Left cardiac atrium (tissue), 4 donors: ENCODE measurements at regions not wholly inside any gene's neighbourhood (a gene's known extent, or its start where the extent isn't known, plus 50 kb on each side); places are given as distances from the start of the nearest gene placed in this dataset.
"Not testable (repeated sequence)": the region's sequence is repeated elsewhere in the genome, so short reads cannot be mapped to it uniquely, and the experiment has no call there.

ENCODE experiments used
- ATAC-seq, 2 donors: fragments of 200-7000 bp; cut with Tn5 transposase; one replicate each; pipeline ENCODE4 v1.9.1; 2020; ENCODE audit warnings: mild to moderate bottlenecking in 2 of 2, moderate library complexity in 2 of 2
- DNase-seq: peaks from one replicate; pipeline ENCODE4 v3.0.0-alpha.2; 2020
- intact Hi-C, 2 donors: fragments of 100-400 bp; cut with DNase I; formaldehyde crosslinking; loops; one replicate each; pipeline versions ENCODE4 v1.14.1 to v1.15.1; 2022 to 2023
- donor health status: DM: no; HTN: yes; CAD: no.
- donor health status: DM: no; HTN: yes; CAD: no; lungs with severe emphysema.
- donor health status: DM: yes; HTN: yes; CAD: no.
- donor health status: Dilated cardiomyopathy.

DNA sequence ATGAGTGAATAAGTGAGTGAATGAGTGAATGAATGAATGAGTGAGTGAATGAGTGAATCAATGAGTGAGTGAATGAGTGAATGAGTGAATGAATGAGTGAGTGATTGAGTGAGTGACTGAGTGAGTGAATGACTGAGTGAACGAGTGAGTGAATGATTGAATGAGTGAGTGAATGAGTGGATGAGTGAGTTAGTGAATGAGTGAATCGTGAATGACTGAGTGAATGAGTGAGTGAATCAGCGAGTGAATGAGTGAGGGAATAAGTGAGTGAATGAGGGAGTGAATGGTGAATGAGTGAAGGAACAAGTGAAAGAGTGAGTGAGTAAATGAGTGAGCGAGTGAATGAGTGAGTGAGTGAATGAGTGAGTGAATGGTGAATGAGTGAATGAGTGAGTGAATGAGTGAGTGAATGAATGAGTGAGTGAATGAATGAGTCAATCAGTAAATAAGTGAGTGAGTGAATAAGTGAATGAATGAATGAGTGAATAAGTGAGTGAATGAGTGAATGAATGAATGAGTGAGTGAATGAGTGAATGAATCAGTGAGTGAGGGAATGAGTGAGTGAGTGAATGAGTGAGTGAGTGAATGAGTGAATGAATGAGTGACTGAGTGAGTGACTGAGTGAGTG, 135.7 kb upstream of the ZNF469 start:
- DNase-seq, intact Hi-C loops, ATAC-seq: not testable (repeated sequence)

DNA sequence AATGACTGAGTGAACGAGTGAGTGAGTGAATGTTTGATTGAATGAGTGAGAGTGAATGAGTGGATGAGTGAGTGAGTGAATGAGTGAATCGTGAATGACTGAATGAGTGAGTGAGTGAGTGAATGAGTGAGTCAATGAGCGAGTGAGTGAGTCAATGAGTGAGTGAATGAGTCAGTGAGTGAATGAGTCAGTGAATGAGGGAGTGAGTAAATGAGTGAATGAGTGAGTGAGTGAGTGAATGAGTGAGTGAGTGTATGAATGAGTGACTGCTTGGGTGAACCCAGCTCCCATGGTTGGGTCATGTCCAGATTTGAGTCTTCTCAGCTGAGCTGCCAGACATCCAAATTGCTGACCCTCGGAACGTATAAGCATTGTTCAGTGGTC, 135.2 kb upstream of the ZNF469 start:
- intact Hi-C loops, ATAC-seq, DNase-seq: not testable (repeated sequence)

DNA sequence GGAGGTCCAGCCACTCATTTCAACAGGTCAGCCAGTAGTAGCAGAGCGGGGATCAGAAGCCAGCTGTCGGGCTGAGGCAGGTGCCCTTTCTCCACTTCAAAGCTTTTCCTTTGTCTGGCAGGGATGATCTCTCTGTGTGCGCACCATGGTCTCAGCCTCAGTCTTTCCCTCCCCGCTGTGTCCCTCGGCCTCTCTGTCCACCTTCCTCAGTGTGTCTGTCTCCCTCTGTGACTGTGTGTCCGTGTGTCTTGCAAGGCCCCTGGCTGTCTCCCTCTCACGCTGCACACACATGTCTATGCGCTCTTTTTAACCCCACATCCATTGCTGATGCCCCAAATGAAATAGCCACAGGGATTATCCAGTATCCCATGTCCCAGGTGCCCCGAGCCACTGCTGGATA, 134.0 kb upstream of the ZNF469 start:
- DNase-seq, intact Hi-C loops, ATAC-seq: not testable (repeated sequence)

DNA sequence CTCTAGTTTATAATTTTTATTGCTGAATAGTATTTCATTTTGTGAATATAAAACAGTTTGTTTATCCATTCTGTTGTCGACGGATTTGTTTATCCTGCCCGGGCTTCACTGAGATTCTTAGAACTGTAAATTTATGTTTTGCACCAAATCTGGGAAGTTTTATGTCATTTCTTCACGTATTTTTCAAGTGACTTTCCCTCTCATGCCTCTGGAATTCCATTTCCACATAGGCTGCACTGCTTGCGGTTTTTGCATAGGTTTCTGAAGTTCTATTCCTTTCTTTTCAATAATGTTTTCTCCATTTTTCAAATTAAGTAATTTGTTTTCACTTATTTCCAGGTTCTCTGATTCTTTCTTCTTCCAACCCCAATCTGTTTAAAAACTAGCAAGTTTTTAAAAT, 132.4 kb upstream of the ZNF469 start:
- ATAC-seq, intact Hi-C loops, DNase-seq: not testable (repeated sequence)

DNA sequence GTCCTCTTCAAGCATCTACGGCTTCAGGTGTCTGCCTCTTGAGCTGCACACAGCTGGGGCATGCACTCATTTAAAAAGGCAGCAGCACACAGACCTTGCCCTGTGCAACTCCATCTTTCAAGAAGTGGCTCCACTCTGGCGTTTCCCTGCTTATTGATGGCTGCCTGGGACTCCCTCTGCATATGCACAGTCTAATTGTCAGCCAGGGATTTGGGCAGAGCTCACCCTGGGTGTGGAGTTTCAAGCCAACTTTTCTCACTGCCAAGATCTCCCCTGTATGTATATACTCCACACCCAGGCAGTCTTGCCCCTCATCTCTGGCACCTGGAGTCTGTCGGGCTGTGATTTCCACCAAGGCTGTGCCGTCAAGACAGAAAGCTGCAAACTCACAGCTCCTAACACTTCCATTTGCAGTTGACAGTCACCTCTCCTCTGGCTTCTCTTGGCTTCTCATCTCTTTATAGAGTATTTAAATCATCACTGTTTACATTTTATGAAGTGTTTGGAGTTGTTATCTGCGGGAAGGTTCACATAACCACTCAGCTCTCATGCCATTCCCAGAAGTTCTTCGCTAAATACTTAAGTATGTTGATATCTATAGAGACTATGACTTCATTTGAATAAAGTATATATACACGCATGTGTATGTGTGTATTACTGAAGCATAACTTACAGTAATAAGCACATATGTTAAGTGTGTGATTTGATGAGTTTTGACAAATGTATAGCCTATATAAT, 130.5 kb upstream of the ZNF469 start:
- intact Hi-C loops, ATAC-seq, DNase-seq: not testable (repeated sequence)

DNA sequence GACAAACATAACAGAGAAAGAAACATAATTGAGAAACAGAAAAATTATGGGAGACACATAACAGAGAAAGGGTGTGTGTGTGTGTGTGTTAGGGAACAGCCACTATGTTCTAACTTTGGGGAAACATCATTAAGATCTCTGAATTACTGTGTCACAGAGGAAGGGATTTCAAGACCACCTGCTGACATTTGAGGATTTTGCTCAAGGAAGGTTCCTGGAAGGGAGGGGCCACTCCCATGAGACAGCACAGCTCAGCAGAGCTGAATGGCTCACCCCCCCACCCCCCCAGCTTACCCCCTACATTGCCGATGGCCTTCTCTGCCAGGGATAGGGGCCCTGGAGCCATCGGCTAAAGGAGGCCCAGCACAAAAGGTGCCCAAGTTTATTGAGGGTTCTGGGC, 124.6 kb upstream of the ZNF469 start:
- intact Hi-C loops, ATAC-seq: not testable (repeated sequence)

DNA sequence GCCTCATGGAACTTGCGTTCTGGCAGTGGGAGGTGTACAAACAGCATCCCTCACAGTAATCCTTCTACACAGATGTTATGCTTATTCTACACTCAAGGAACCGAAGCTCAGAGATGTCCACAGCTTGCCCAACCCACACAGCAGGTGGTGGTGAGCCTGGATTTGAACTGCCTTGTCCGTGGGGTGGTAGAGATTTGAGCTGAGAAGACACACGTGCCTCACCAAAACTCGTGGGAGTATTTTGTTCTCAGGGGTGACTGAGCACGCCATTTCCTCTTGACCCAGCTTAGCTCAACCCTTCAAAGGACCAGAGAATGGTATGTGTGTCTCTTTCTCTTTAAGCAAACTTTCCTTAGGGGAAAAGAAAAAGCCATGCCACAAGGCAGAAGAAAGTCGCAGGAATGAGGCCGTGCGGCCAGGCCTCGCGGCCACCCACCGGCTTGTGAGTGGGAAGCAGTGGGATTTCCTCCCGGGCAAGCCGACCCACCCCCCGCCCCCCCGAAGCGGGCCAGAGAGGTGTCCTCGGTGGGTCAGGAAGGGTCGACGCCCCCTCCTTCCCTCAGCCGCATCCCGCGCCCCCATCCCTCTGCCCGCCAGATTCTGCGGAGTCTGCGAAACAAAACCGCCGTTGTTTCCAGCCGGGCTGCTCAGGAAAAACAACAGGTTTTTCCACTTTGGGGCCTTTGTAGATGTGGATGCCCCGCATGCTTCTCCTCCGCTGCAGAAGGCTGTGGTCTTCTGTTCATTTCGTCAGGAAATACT, 123.8 kb upstream of the ZNF469 start:
- ATAC-seq, DNase-seq, intact Hi-C loops: not testable (repeated sequence)

More for the DNA sequence above, 124.6 kb upstream of the ZNF469 start:
- not testable (repeated sequence) for DNase-seq

DNA sequence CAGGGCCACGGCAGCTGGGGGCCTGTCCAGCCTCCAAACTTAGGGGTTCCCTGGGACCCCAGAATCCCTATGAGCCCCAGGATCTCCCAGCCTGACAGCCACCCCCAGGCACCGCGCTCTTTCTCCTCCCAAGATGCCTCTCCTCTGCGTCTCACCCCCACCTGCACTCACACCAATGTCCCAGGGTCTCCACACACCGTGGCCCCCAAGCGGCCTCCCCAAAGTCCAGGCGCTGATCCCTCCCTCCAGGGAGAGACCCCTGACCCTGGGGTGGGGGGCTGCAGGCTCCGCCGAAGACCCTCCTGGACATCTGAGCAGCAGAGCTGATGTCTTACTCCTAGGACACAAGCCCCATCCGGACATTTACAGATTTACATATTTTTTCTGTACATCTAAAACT, 123.2 kb upstream of the ZNF469 start:
- intact Hi-C loops, ATAC-seq, DNase-seq: not testable (repeated sequence)

DNA sequence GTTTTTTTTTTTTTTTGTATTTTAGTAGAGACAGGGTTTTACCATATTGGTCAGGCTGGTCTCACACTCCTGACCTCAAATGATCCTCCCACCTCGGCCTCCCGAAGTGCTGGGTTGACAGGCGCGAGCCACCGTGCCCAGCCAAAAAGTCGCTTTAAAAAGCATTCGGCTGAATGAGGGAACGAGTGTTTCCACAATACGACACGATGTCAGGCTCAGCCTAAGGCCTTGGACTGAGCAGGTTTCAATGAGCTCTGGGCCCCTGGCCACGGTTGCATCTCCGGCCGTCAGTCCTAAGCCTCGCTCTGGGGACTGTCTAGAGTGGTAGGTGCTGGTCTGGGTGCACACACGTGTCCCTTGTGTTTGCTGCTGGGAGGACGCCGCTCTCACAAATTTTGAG, 122.6 kb upstream of the ZNF469 start:
- intact Hi-C loops, DNase-seq, ATAC-seq: not testable (repeated sequence)

DNA sequence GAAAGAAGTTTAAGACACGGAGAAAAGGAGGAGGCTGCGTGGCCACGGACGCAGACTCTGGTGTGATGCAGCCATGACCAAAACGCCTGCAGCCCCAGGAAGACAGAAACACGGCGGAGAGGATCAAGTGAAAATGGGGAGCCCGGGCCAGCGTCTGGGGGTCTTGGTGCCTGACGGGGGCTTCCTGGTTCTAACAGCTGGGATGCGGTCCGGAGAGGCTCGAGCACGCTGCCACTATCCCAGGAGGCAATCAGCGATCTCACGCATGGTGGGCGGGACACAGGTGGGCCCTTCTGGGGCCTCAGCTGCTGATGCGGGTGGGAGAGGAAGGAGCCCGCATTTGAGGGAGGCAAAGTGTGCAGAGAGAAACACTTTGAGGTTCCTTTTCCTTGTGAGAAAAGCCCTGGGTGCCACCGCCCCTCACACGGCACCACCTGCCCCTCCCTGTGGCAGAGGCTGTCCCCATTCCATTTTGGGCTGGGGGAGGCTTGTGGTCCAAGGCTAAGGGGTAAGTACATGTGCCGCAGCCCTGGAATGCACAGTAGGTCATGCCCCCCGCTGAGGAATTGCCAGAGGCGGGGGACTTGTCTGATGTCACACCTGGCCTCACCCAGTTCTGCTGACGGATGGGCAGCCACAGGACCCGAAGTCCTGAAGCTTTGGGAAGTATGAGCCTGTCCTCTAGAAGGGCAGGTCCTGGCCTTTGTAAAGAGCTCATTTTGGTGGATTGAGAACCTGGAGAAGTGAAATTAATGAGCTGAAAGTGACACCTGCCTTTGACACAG, 121.7 kb upstream of the ZNF469 start:
- intact Hi-C loops, ATAC-seq, DNase-seq: not testable (repeated sequence)

DNA sequence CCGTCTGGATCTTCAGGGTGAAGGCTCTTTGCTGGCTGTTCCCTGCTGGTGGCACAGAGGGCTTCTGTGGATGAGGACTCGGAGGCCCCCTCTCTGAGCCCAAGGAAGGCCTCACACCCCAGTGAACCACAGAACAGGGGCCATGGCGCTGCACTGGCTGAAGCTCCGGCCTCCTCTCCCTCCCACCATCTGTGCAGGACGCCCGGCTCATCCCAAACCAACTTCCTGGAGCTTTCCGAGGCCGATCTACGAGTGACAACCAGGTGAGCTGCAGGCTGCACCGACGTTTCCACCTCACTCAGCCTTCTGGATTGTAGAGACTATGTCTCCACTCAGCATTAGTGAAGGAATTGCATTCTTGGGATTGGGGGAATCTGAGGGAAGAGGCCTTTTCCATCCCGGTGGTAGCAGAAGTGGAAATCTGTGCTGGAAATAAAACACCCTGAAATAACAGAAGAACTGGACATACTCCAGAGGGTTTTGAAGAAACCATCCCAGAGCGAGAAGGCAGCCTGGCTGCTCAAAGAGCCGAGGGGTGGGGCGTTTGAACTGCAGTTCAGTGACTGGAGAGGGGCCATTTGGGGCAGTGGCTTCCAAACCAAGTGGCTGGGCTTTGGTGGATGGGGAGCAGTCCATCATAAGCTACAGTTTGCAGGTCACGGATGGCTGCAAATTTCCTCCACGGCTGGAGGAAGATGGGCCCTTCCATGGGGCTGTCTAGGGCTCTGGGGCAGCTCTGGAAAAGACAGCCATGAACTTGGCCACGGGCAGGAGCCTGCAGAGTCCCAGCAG, 120.7 kb upstream of the ZNF469 start:
- intact Hi-C loops, ATAC-seq, DNase-seq: not testable (repeated sequence)

DNA sequence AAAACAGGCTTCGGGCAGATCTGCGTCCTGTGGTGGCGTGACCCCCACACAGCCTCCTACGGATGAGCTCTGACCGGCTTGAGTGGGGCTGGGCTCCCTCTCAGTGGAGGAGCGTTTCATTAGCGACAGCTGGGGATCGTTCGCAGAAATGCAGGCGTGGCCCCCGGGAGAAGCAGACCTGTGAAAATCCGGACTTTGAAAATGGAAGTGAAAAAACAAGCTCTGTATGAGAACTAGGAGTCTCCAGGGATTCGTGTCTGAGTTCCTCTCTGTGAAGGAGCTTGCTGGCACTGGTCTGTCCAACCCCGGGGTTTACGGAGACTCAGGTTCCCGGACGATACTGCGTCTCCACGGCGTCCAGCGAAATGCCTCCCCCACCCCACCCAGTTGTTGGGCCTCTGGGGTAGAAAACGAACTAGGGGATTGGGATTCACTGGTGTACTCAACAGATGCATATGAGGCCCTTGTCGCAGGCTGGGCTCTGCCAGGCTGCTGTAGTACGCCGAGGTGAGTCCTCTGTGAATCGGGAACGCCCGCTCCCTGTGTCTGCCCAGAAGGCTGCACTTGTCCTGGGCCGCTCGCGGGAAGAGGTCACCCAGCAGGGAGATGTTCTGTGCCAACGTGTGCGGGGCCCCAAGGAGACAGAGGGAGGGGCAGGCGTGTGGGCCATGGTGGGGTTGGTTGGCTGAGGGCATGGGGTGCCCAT, 119.7 kb upstream of the ZNF469 start:
- peak; percentile 8 to 18 for ATAC-seq

DNA sequence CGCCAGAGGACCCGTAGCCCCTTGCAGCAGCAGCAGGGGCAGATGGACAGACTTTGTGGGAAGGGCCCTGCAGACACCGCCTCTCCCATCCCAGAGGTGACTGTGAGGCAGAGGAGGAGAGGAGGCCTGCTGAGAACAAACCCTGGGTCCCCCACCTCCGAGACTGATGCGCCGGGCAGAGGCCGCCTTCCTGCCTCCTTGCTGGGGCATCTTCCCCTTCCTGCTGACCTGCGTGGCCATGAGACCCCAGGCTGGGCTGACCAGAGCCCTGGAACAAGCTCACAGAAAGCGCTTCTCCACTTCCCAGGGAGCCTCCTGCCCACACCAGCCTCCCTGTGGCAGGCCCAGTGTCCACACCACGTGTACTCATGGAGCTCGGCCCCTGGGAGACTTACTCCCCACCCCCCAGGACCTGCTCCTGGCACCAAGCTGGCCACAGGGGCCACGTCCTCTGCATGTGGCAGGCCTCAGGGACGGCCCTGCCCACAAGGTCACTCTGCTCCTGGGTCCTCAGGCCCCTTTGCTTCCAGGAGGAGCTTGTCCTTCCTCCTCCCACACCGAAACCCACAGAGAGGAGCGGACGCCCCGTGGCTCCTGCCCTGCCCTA, 119.0 kb upstream of the ZNF469 start:
- DNase-seq, intact Hi-C loops, ATAC-seq: not testable (repeated sequence)

More for the DNA sequence above, 119.7 kb upstream of the ZNF469 start:
- DNase-seq, intact Hi-C loops: not testable (repeated sequence)

DNA sequence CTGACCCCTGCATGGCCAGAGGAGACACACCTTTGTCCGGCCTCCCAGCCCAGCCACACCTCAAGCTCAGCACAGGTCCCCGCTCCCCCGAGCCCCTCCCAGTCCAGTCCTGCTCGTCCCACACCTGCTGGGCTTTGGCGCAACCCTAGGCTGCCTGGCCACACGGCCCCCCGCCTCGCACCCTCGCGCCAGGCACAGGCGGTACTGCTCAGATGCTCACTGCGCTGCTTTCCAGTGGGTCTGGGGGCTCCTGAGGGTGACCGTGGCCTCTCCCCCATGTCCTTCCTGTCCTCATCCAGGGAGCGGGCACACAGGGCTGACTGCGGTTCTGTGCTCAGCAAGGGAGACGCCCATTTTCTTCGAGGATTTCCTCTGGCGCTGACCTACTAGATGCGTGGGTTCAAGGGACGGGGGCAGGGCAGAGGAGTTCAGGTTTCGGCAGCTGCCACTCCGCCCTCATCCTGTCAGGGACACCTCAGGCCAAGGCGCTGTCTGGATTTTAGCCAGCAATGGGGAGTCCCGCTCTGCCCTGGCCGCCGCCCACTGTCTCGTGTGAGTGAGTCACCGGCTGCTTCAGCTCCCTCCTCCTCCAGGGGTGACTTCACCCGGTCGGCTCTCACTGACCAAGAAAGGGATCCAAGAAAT, 118.0 kb upstream of the ZNF469 start:
- peak; percentile 98 for DNase-seq
- intact Hi-C loops: no loop called here
- ATAC-seq: peak; percentile 89 to 93

DNA sequence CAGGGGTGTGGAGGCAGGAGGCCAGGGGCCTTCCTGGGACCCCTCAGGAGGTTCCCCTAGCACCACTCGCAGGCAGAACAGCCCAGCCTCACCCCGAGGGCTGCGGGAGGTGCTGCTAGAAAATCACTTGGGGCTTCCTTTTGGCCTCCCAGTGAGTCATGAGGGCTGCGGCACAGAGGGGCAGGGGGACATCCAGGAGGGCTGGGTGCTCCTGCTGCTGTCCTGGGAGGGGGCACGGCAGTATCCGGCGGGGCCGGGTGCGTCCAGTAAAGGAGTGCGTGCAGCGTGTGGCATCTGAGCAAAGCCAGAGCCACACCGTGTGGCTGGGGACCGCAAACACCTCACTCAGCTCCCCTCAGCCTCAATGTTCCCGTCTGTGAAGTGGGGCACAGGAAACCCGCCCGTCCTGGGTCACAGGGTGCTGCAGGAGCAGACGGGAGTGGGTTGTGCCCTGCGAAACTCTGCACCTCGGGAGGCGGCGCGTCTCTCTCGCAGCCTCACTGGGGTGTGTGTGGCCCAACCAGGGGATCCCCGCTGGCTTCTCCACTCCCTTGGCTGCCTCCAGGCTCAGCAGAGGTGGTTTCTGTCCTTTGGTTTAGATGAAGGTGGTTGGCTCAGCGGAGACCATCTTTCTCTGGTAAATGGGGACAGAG, 117.3 kb upstream of the ZNF469 start:
- intact Hi-C loops, DNase-seq: not testable (repeated sequence)
- ATAC-seq: peak in 1 of 2 donors; percentile 1

DNA sequence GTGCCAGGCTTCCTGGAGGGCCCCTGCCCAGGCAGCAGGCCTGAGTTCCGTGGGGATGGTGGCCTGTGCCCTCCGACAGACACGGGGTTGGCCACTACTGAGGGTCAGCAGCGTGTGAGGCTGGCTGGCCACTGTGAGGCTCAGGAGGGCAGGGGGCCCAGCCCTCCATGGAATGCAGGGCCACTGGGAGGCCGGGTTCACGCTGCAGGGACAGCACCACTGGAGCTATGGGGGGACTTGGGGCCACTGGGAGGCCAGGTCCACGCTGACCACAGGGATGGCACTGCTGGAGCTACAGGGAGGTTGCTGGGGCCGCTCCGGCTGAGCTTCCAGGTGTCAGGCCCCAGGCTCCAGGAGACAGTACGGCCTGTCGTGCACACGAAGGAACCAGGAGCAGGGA, 116.7 kb upstream of the ZNF469 start:
- DNase-seq, intact Hi-C loops, ATAC-seq: not testable (repeated sequence)
